ENCODE measurements at regions not wholly inside any gene's neighbourhood (a gene's known extent, or its start where the extent isn't known, plus 50 kb on each side); places are given as distances from the start of the nearest gene placed in this dataset.

GRCh38 chr14:30267141-30267540 lies 291.8 kb upstream of the G2E3 start:
- H3K36me3 ChIP-seq (ENCODE audit: insufficient read depth, low read length): no peaks in the 10 kb centered on the region
- no peaks in the 10 kb centered on the region for H3K4me1 ChIP-seq (ENCODE audit: insufficient read depth, low read length, poor library complexity, severe bottlenecking)
- H3K4me2 ChIP-seq (ENCODE audit: low read depth, low read length, poor library complexity, severe bottlenecking): no peak overlapping the region
- no peaks in the 10 kb centered on the region for H3K79me2 ChIP-seq (ENCODE audit: insufficient read depth, low read length)
- H4K20me1 ChIP-seq (ENCODE audit: insufficient read depth, low read length, poor library complexity, severe bottlenecking): no peaks in the 10 kb centered on the region
- TF ChIP-seq EZH2phosphoT487 (IDR thresholded peaks at IDR 0.05; ENCODE audit: borderline replicate concordance) (no peak), CTCF (conservative IDR thresholded peaks at IDR 0.05; ENCODE audit: low read length) (no peak)
- H3K4me3 ChIP-seq (ENCODE audit: low read length, poor library complexity, severe bottlenecking): no peak overlapping the region
- no peaks in the 10 kb centered on the region for H3K9me2 ChIP-seq (replicated peaks; ENCODE audit: low read depth, low read length)
- H3K27me3 ChIP-seq (ENCODE audit: insufficient read depth, low read length, poor library complexity, severe bottlenecking): no peaks in the 10 kb centered on the region
- no peak overlapping the region for H3K9ac ChIP-seq (ENCODE audit: low read depth, low read length, poor library complexity, severe bottlenecking)
- H3K9me3 ChIP-seq (ENCODE audit: insufficient read depth, low read depth, low read length): no peaks in the 10 kb centered on the region
- H2AFZ ChIP-seq (ENCODE audit: low read length): no peak overlapping the region
- no peaks in the 10 kb centered on the region for H3F3A ChIP-seq (ENCODE audit: low read depth)

GRCh38 chr14:30270200-30271161 lies 288.5 kb upstream of the G2E3 start:
- Histone ChIP-seq H3K27me3 (ENCODE audit: insufficient read depth, low read length, poor library complexity, severe bottlenecking) (no peaks in the 10 kb centered on the region), H4K20me1 (ENCODE audit: insufficient read depth, low read length, poor library complexity, severe bottlenecking) (no peaks in the 10 kb centered on the region), H3K9me3 (ENCODE audit: insufficient read depth, low read depth, low read length) (no peaks in the 10 kb centered on the region), H2AFZ (ENCODE audit: low read length) (no peak overlapping the region), H3K4me2 (ENCODE audit: low read depth, low read length, poor library complexity, severe bottlenecking) (no peak overlapping the region), H3K4me3 (ENCODE audit: low read length, poor library complexity, severe bottlenecking) (no peak overlapping the region), H3F3A (ENCODE audit: low read depth) (no peaks in the 10 kb centered on the region), H3K4me1 (ENCODE audit: insufficient read depth, low read length, poor library complexity, severe bottlenecking) (no peaks in the 10 kb centered on the region), H3K9me2 (replicated peaks; ENCODE audit: low read depth, low read length) (no peaks in the 10 kb centered on the region), H3K36me3 (ENCODE audit: insufficient read depth, low read length) (no peaks in the 10 kb centered on the region), H3K9ac (ENCODE audit: low read depth, low read length, poor library complexity, severe bottlenecking) (no peak overlapping the region), H3K79me2 (ENCODE audit: insufficient read depth, low read length) (no peaks in the 10 kb centered on the region)
- TF ChIP-seq CTCF (conservative IDR thresholded peaks at IDR 0.05; ENCODE audit: low read length) (peak; percentile 82), EZH2phosphoT487 (IDR thresholded peaks at IDR 0.05; ENCODE audit: borderline replicate concordance) (no peak)

- H3K9me3 ChIP-seq (ENCODE audit: insufficient read depth, low read depth, low read length): no peaks in the 10 kb centered on the region
- H2AFZ ChIP-seq (ENCODE audit: low read length): no peak overlapping the region
- no peak overlapping the region for H3K4me2 ChIP-seq (ENCODE audit: low read depth, low read length, poor library complexity, severe bottlenecking)
- no peaks in the 10 kb centered on the region for H3K4me1 ChIP-seq (ENCODE audit: insufficient read depth, low read length, poor library complexity, severe bottlenecking)
- no peaks in the 10 kb centered on the region for H3K9me2 ChIP-seq (replicated peaks; ENCODE audit: low read depth, low read length)
- no peak for TF ChIP-seq CTCF (conservative IDR thresholded peaks at IDR 0.05; ENCODE audit: low read length)
- TF ChIP-seq EZH2phosphoT487 (IDR thresholded peaks at IDR 0.05; ENCODE audit: borderline replicate concordance): no peak
- no peaks in the 10 kb centered on the region for H3K27me3 ChIP-seq (ENCODE audit: insufficient read depth, low read length, poor library complexity, severe bottlenecking)
- H3K36me3 ChIP-seq (ENCODE audit: insufficient read depth, low read length): no peaks in the 10 kb centered on the region
- H3K9ac ChIP-seq (ENCODE audit: low read depth, low read length, poor library complexity, severe bottlenecking): no peak overlapping the region
- H3F3A ChIP-seq (ENCODE audit: low read depth): no peaks in the 10 kb centered on the region
- no peaks in the 10 kb centered on the region for H3K79me2 ChIP-seq (ENCODE audit: insufficient read depth, low read length)
- no peaks in the 10 kb centered on the region for H4K20me1 ChIP-seq (ENCODE audit: insufficient read depth, low read length, poor library complexity, severe bottlenecking)
- H3K4me3 ChIP-seq (ENCODE audit: low read length, poor library complexity, severe bottlenecking): no peak overlapping the region
Observed at GRCh38 chr14:30271811-30272323, 287.1 kb upstream of the G2E3 start.

All from Loucy (cell line).